GM12892 (cell line): ENCODE measurements at regions not wholly inside any gene's neighbourhood (a gene's known extent, or its start where the extent isn't known, plus 50 kb on each side); places are given as distances from the start of the nearest gene placed in this dataset.

Source experiments
- POLR2A ChIP-seq: IDR thresholded peaks from 2 replicates; pipeline ENCODE4 v1.6.1; 2011; ENCODE audit warnings: low read depth, low read length, control low read depth
- POLR2AphosphoS5 ChIP-seq: IDR thresholded peaks from 2 replicates; pipeline ENCODE4 v1.6.1; 2011; ENCODE audit warnings: low read depth, low read length, control low read depth
- TAF1 ChIP-seq: IDR thresholded peaks from 2 replicates; pipeline ENCODE4 v1.6.1; 2011; ENCODE audit warnings: low read depth, mild to moderate bottlenecking, control low read depth, low read length, borderline replicate concordance

GRCh38 chr6:33896391-33897188, 92.8 kb upstream of the MLN start:
- TF ChIP-seq POLR2A, result no peak
- TF ChIP-seq POLR2AphosphoS5, result no peak
- TF ChIP-seq TAF1, result no peak
